ENCODE measurements at regions not wholly inside any gene's neighbourhood (a gene's known extent, or its start where the extent isn't known, plus 50 kb on each side); places are given as distances from the start of the nearest gene placed in this dataset.
"Not testable (repeated sequence)": the region's sequence is repeated elsewhere in the genome, so short reads cannot be mapped to it uniquely, and the experiment has no call there.

GRCh38 chr5:40440746-40441145, 239.0 kb upstream of the PTGER4 start:
- DNase-seq (ENCODE audit: low read depth, low spot score), result no peak
- TF ChIP-seq CTCF (IDR thresholded peaks at IDR 0.05; ENCODE audit: insufficient read depth, low read length, missing control alignments), result no peak
- CTCF ChIA-PET, result no interaction called here
- no peak overlapping the region for H3K4me3 ChIP-seq (ENCODE audit: low read depth, low read length)
- POLR2A ChIA-PET, result no interaction called here

- POLR2A ChIA-PET; DNase-seq (ENCODE audit: low read depth, low spot score); H3K4me3 ChIP-seq (ENCODE audit: low read depth, low read length); CTCF ChIA-PET: not testable (repeated sequence)
These were observed 240.6 kb upstream of the PTGER4 start for GRCh38 chr5:40439103-40439502.

GRCh38 chr5:40438646-40439045, 241.1 kb upstream of the PTGER4 start:
- DNase-seq (ENCODE audit: low read depth, low spot score); CTCF ChIA-PET; POLR2A ChIA-PET; H3K4me3 ChIP-seq (ENCODE audit: low read depth, low read length): not testable (repeated sequence)

GRCh38 chr5:40437452-40437861, 242.3 kb upstream of the PTGER4 start:
- TF ChIP-seq CTCF (IDR thresholded peaks at IDR 0.05; ENCODE audit: insufficient read depth, low read length, missing control alignments), result no peak
- no peak overlapping the region for H3K4me3 ChIP-seq (ENCODE audit: low read depth, low read length)
- DNase-seq (ENCODE audit: low read depth, low spot score), result no peak
- ChIA-PET POLR2A (no interaction called here), CTCF (interaction anchor here (0.8 to 1.4 kb wide), 2 partner anchors 10 to 489 kb away, joined by 3 to 4 read pairs; no protein-coding TSS in a partner anchor)

GRCh38 chr5:40436535-40437237, 243.0 kb upstream of the PTGER4 start:
- ChIA-PET POLR2A (no interaction called here), CTCF (interaction anchor here (0.8 to 1.4 kb wide), 2 partner anchors 9 to 488 kb away, joined by 3 to 4 read pairs; no protein-coding TSS in a partner anchor)
- DNase-seq (ENCODE audit: low read depth, low spot score), result no peak
- no peak overlapping the region for H3K4me3 ChIP-seq (ENCODE audit: low read depth, low read length)
- TF ChIP-seq CTCF (IDR thresholded peaks at IDR 0.05; ENCODE audit: insufficient read depth, low read length, missing control alignments), result no peak

GRCh38 chr5:40435706-40436105, 244.0 kb upstream of the PTGER4 start:
- POLR2A ChIA-PET; CTCF ChIA-PET; H3K4me3 ChIP-seq (ENCODE audit: low read depth, low read length); DNase-seq (ENCODE audit: low read depth, low spot score): not testable (repeated sequence)

- no peak overlapping the region for H3K4me3 ChIP-seq (ENCODE audit: low read depth, low read length)
- TF ChIP-seq CTCF (IDR thresholded peaks at IDR 0.05; ENCODE audit: insufficient read depth, low read length, missing control alignments), result no peak
- DNase-seq (ENCODE audit: low read depth, low spot score), result no peak
- CTCF ChIA-PET, result no interaction called here
- POLR2A ChIA-PET, result no interaction called here
These were observed 246.9 kb upstream of the PTGER4 start for GRCh38 chr5:40432836-40433235.

GRCh38 chr5:40431734-40432133, 248.0 kb upstream of the PTGER4 start:
- ChIA-PET CTCF (interaction anchor here (1.1 to 1.3 kb wide), 3 partner anchors 10 to 716 kb away, joined by 3 read pairs; no protein-coding TSS in a partner anchor), POLR2A (no interaction called here)
- no peak overlapping the region for H3K4me3 ChIP-seq (ENCODE audit: low read depth, low read length)
- no peak for TF ChIP-seq CTCF (IDR thresholded peaks at IDR 0.05; ENCODE audit: insufficient read depth, low read length, missing control alignments)
- DNase-seq (ENCODE audit: low read depth, low spot score), result no peak
